HL-60 (cell line): ENCODE measurements at regions not wholly inside any gene's neighbourhood (a gene's known extent, or its start where the extent isn't known, plus 50 kb on each side); places are given as distances from the start of the nearest gene placed in this dataset.

Experiments
- CTCF ChIP-seq: IDR thresholded peaks from one replicate; pipeline ENCODE4 v1.5.1; 2011; ENCODE audit warnings: low read length, control low read depth, inconsistent platforms; ENCODE audit not compliant: insufficient read depth
- GABPA ChIP-seq: IDR thresholded peaks from 2 replicates; pipeline ENCODE4 v1.6.1; 2012; ENCODE audit warnings: low read depth
- POLR2AphosphoS5 ChIP-seq: IDR thresholded peaks from 2 replicates; pipeline ENCODE4 v1.6.1; 2012; ENCODE audit warnings: low read depth
- REST ChIP-seq: IDR thresholded peaks from 2 replicates; pipeline ENCODE4 v1.6.1; 2012; ENCODE audit warnings: low read depth; ENCODE audit not compliant: insufficient replicate concordance
- SPI1 ChIP-seq: IDR thresholded peaks from 2 replicates; pipeline ENCODE4 v1.6.1; 2012; ENCODE audit warnings: low read depth, mild to moderate bottlenecking, borderline replicate concordance

GRCh38 chr10:64505501-64505900 lies 984.3 kb downstream of the REEP3 start:
- TF ChIP-seq CTCF (no peak), REST (no peak), POLR2AphosphoS5 (no peak), GABPA (no peak), SPI1 (no peak)
